RPMI8226 (cell line): ENCODE measurements at regions not wholly inside any gene's neighbourhood (a gene's known extent, or its start where the extent isn't known, plus 50 kb on each side); places are given as distances from the start of the nearest gene placed in this dataset.

Experiments
- DNase-seq: peaks from one replicate; pipeline ENCODE4 v3.0.0-alpha.2; 2015

- DNase-seq, result no peak
These were observed 58.3 kb downstream of the CXCL12 start for GRCh38 chr10:44326474-44327030.

- no peak for DNase-seq
These were observed 59.1 kb downstream of the CXCL12 start for GRCh38 chr10:44325596-44326307.

GRCh38 chr10:44325157-44325556 lies 59.7 kb downstream of the CXCL12 start:
- no peak for DNase-seq

GRCh38 chr10:44323838-44324237 lies 61.1 kb downstream of the CXCL12 start:
- no peak for DNase-seq

GRCh38 chr10:44322137-44322536 lies 62.8 kb downstream of the CXCL12 start:
- DNase-seq, result no peak

- DNase-seq, result no peak
These were observed 64.1 kb downstream of the CXCL12 start for GRCh38 chr10:44320756-44321155.

GRCh38 chr10:44317856-44318255 lies 67.0 kb downstream of the CXCL12 start:
- DNase-seq, result no peak

GRCh38 chr10:44316922-44317215 lies 68.0 kb downstream of the CXCL12 start:
- DNase-seq, result no peak

GRCh38 chr10:44316187-44316921 lies 68.5 kb downstream of the CXCL12 start:
- DNase-seq, result peak; percentile 48

- no peak for DNase-seq
These were observed 70.0 kb downstream of the CXCL12 start for GRCh38 chr10:44314802-44315460.

GRCh38 chr10:44313761-44314165 lies 71.1 kb downstream of the CXCL12 start:
- DNase-seq, result no peak

GRCh38 chr10:44312401-44312800 lies 72.5 kb downstream of the CXCL12 start:
- DNase-seq, result no peak

GRCh38 chr10:44311563-44312051 lies 73.3 kb downstream of the CXCL12 start:
- no peak for DNase-seq

- DNase-seq, result peak; percentile 80
These were observed 73.9 kb downstream of the CXCL12 start for GRCh38 chr10:44310762-44311562.

- no peak for DNase-seq
These were observed 74.7 kb downstream of the CXCL12 start for GRCh38 chr10:44309939-44310761.

GRCh38 chr10:44309361-44309760 lies 75.5 kb downstream of the CXCL12 start:
- no peak for DNase-seq

GRCh38 chr10:44308935-44309334 lies 76.0 kb downstream of the CXCL12 start:
- no peak for DNase-seq

- no peak for DNase-seq
These were observed 77.2 kb downstream of the CXCL12 start for GRCh38 chr10:44307691-44308090.

- peak; percentile 15 for DNase-seq
These were observed 78.1 kb downstream of the CXCL12 start for GRCh38 chr10:44306762-44307161.

- DNase-seq, result no peak
These were observed 78.7 kb downstream of the CXCL12 start for GRCh38 chr10:44306147-44306710.

GRCh38 chr10:44301781-44302355 lies 83.0 kb downstream of the CXCL12 start:
- DNase-seq, result peak; percentile 21
